ENCODE measurements at regions not wholly inside any gene's neighbourhood (a gene's known extent, or its start where the extent isn't known, plus 50 kb on each side); places are given as distances from the start of the nearest gene placed in this dataset.

DNA sequence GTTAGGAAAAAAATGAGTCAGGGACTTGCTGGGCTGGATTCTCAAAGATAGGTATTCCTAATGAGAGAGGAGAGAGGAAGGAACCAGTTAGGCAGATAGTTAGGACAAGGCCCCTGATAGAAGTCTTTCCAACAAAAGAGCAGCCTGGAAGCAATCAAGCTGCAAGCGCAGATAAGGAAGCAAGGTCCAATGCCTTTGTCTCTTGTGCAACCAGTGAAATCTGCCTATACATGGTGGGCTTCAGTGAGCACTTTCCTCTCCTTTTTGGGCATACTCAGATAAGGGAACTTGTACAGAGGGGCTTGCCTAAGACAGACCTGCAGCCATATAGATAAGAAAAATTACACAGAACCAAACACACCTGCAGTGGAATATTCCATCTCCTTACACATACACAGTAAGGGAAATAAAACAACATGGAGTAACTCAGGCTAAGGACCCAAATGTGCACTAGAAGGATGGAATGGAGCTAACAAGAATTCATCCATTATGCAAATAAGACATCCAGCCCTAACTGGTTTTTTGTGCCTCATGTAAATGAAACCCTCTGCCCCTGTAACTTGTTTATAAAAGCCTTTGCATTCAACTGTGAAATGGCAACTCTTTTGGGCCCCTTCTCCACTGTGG lies 68.8 kb downstream of the PCDH18 start:
- Histone ChIP-seq H3K27me3 (ENCODE audit: insufficient read depth, low read length) (no peaks in the 10 kb centered on the region), H4K20me1 (ENCODE audit: insufficient read depth) (no peaks in the 10 kb centered on the region), H3K4me3 (replicated peaks in 1 of 2; ENCODE audit: low read depth in 1 of 2, low read length in 2 of 2) (no peak overlapping the region), H3K4me2 (ENCODE audit: low read length) (no peak overlapping the region), H3K36me3 (ENCODE audit: control insufficient read depth in 1 of 2, insufficient read depth in 2 of 2, low read length in 2 of 2) (no peaks in the 10 kb centered on the region), H3K4me1 (ENCODE audit: control insufficient read depth in 1 of 2, insufficient read depth in 2 of 2, low read length in 2 of 2) (no peaks in the 10 kb centered on the region), H3K9me3 (ENCODE audit: control insufficient read depth in 1 of 2, insufficient read depth in 1 of 2, low read depth in 1 of 2, low read length in 2 of 2) (no peaks in the 10 kb centered on the region), H3K79me2 (ENCODE audit: insufficient read depth, low read length) (no peaks in the 10 kb centered on the region), H2AFZ (ENCODE audit: low read depth, low read length, poor library complexity, severe bottlenecking) (no peak overlapping the region), H3K9me2 (ENCODE audit: insufficient read depth) (no peaks in the 10 kb centered on the region), H3K9ac (ENCODE audit: low read length) (no peak overlapping the region), H3K27ac (ENCODE audit: low read depth, low read length) (no peak overlapping the region)
- intact Hi-C loops (cut with micrococcal nuclease): no loop called here
- no peak for ATAC-seq
- CTCF ChIA-PET: no interaction called here
- RAD21 ChIA-PET (ENCODE audit: low non-redundant PET in 1 of 2, low total read pairs in 2 of 2, uncharacterized antibody in 2 of 2, unreplicated experiment in 2 of 2): no interaction called here
- no peak for DNase-seq (ENCODE audit: low read depth, low spot score)
- BruUV-seq (replicated peaks): no TSS peak
- TF ChIP-seq EZH2phosphoT487 (IDR thresholded peaks at IDR 0.05; ENCODE audit: borderline replicate concordance) (no peak), EGR1 (IDR thresholded peaks at IDR 0.05; ENCODE audit: low read depth) (no peak), CBX3 (IDR thresholded peaks at IDR 0.05; ENCODE audit: low read depth) (no peak), JUND (IDR thresholded peaks at IDR 0.05) (no peak), POLR2AphosphoS5 (IDR thresholded peaks at IDR 0.05; ENCODE audit: low read depth, low read length) (no peak), EZH2 (IDR thresholded peaks at IDR 0.05) (no peak), RAD21 (IDR thresholded peaks at IDR 0.05; ENCODE audit: low read depth) (no peak), SIN3A (IDR thresholded peaks at IDR 0.05; ENCODE audit: low read depth) (no peak), ZFX (IDR thresholded peaks at IDR 0.05) (no peak), TCF7L2 (IDR thresholded peaks at IDR 0.05; ENCODE audit: borderline replicate concordance, extremely low read depth, insufficient read depth, insufficient read length) (no peak), ZNF274 (IDR thresholded peaks at IDR 0.05; ENCODE audit: low read depth, low read length) (no peak)
- TF ChIP-seq, protein P1, sequence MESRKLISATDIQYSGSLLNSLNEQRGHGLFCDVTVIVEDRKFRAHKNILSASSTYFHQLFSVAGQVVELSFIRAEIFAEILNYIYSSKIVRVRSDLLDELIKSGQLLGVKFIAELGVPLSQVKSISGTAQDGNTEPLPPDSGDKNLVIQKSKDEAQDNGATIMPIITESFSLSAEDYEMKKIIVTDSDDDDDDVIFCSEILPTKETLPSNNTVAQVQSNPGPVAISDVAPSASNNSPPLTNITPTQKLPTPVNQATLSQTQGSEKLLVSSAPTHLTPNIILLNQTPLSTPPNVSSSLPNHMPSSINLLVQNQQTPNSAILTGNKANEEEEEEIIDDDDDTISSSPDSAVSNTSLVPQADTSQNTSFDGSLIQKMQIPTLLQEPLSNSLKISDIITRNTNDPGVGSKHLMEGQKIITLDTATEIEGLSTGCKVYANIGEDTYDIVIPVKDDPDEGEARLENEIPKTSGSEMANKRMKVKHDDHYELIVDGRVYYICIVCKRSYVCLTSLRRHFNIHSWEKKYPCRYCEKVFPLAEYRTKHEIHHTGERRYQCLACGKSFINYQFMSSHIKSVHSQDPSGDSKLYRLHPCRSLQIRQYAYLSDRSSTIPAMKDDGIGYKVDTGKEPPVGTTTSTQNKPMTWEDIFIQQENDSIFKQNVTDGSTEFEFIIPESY (IDR thresholded peaks at IDR 0.05; ENCODE audit: extremely low read depth, insufficient replicate concordance, low read length): no peak
- TF ChIP-seq, protein P2, sequence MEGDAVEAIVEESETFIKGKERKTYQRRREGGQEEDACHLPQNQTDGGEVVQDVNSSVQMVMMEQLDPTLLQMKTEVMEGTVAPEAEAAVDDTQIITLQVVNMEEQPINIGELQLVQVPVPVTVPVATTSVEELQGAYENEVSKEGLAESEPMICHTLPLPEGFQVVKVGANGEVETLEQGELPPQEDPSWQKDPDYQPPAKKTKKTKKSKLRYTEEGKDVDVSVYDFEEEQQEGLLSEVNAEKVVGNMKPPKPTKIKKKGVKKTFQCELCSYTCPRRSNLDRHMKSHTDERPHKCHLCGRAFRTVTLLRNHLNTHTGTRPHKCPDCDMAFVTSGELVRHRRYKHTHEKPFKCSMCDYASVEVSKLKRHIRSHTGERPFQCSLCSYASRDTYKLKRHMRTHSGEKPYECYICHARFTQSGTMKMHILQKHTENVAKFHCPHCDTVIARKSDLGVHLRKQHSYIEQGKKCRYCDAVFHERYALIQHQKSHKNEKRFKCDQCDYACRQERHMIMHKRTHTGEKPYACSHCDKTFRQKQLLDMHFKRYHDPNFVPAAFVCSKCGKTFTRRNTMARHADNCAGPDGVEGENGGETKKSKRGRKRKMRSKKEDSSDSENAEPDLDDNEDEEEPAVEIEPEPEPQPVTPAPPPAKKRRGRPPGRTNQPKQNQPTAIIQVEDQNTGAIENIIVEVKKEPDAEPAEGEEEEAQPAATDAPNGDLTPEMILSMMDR (IDR thresholded peaks at IDR 0.05 in 2 of 3, conservative IDR thresholded peaks at IDR 0.05 in 1 of 3; ENCODE audit: borderline replicate concordance in 1 of 3, insufficient read depth in 1 of 3, low read depth in 2 of 3, low read length in 2 of 3): no peak
- TF ChIP-seq, protein P3, sequence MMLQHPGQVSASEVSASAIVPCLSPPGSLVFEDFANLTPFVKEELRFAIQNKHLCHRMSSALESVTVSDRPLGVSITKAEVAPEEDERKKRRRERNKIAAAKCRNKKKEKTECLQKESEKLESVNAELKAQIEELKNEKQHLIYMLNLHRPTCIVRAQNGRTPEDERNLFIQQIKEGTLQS (IDR thresholded peaks at IDR 0.05): no peak
- POLR2A ChIA-PET: no interaction called here

Data from HCT116 (cell line).